Natural killer cell (primary cell): ENCODE measurements at regions not wholly inside any gene's neighbourhood (a gene's known extent, or its start where the extent isn't known, plus 50 kb on each side); places are given as distances from the start of the nearest gene placed in this dataset.

ENCODE experiments used
- ATAC-seq, 3 donors: fragments of 150-1000 bp in 2 of 3; fragments of 200-7000 bp in 1 of 3; cut with Tn5 transposase; 1 replicate in 1 of 3; 2 replicates in 2 of 3; pipeline ENCODE4 v1.10.0; 2021; ENCODE audit warnings: mild to moderate bottlenecking in 2 of 3, moderate library complexity in 2 of 3
- DNase-seq, 2 donors: peaks; one replicate each; pipeline versions ENCODE4 v3.0.0 to v3.0.0-alpha.2; 2013 to 2021; ENCODE audit warnings: mixed read lengths in 1 of 2
- H3K27ac ChIP-seq: one replicate; pipeline ENCODE4 v1.5.1; 2013; ENCODE audit warnings: mild to moderate bottlenecking, low read length
- H3K27me3 ChIP-seq: one replicate; pipeline ENCODE4 v1.6.1; 2013; ENCODE audit warnings: low read length; ENCODE audit not compliant: control insufficient read depth, insufficient read depth
- H3K36me3 ChIP-seq: one replicate; pipeline ENCODE4 v1.6.1; 2013; ENCODE audit warnings: low read length; ENCODE audit not compliant: control insufficient read depth, insufficient read depth
- H3K4me1 ChIP-seq: one replicate; pipeline ENCODE4 v1.6.1; 2013; ENCODE audit warnings: low read length; ENCODE audit not compliant: control insufficient read depth, insufficient read depth
- H3K4me3 ChIP-seq: one replicate; pipeline ENCODE4 v1.5.1; 2013; ENCODE audit warnings: low read length
- H3K9me3 ChIP-seq: one replicate; pipeline ENCODE4 v1.6.1; 2013; ENCODE audit warnings: low read length; ENCODE audit not compliant: control insufficient read depth, insufficient read depth
- H3K27ac Mint-ChIP-seq, 2 donors: one replicate each; pipeline ENCODE4 v1.8.0; 2022; ENCODE audit warnings: mild to moderate bottlenecking in 2 of 2, mixed read lengths in 2 of 2, moderate library complexity in 1 of 2
- H3K27me3 Mint-ChIP-seq, 2 donors: one replicate each; pipeline ENCODE4 v1.8.0; 2022; ENCODE audit warnings: low read depth in 2 of 2, mixed read lengths in 2 of 2
- H3K36me3 Mint-ChIP-seq: one replicate; pipeline ENCODE4 v1.8.0; 2022; ENCODE audit warnings: mixed read lengths
- H3K4me1 Mint-ChIP-seq, 2 donors: one replicate each; pipeline ENCODE4 v1.8.0; 2022; ENCODE audit warnings: mixed read lengths in 2 of 2
- H3K4me3 Mint-ChIP-seq: one replicate; pipeline ENCODE4 v1.8.0; 2022; ENCODE audit warnings: mild to moderate bottlenecking, moderate library complexity, mixed read lengths
- H3K9me3 Mint-ChIP-seq, 2 donors: one replicate each; pipeline ENCODE4 v1.8.0; 2022; ENCODE audit warnings: mixed read lengths in 2 of 2
- CTCF ChIP-seq: fragments of 200-600 bp; IDR thresholded peaks from one replicate; pipeline ENCODE4 v1.8.0; 2022; ENCODE audit warnings: antibody characterized with exemption
- WGBS: methylation state at CpG from one replicate; pipeline ENCODE4 v1.1.7; 2013; ENCODE audit warnings: missing lambda C conversion rate; ENCODE audit not compliant: insufficient coverage; 5-methylcytosine and 5-hydroxymethylcytosine counted together
- intact Hi-C: fragments of 100-400 bp; cut with micrococcal nuclease; formaldehyde crosslinking; loops from one replicate; pipeline ENCODE4 v1.14.2; 2022

- Histone ChIP-seq H3K4me3 (no peak overlapping the region), H3K4me1 (no peaks in the 10 kb centered on the region), H3K27me3 (no peaks in the 10 kb centered on the region), H3K9me3 (no peaks in the 10 kb centered on the region), H3K36me3 (no peaks in the 10 kb centered on the region), H3K27ac (no peak overlapping the region)
- H3K9me3 Mint-ChIP-seq = no peaks in the 10 kb centered on the region
- no peak overlapping the region for H3K27ac Mint-ChIP-seq
- intact Hi-C loops = no loop called here
- H3K4me1 Mint-ChIP-seq = peaks cover 5 to 12% of the 10 kb centered on the region in 2 donors
- WGBS = 86% methylated on average over 2 of the region's 2 CpGs
- no peak for DNase-seq
- H3K27me3 Mint-ChIP-seq = peaks cover 2 to 9% of the 10 kb centered on the region in 2 donors
- H3K4me3 Mint-ChIP-seq = no peak overlapping the region
- no peaks in the 10 kb centered on the region for H3K36me3 Mint-ChIP-seq
- no peak for TF ChIP-seq CTCF
- ATAC-seq = no peak
Observed at GRCh38 chr4:74635074-74635473, 159.2 kb downstream of the BTC start.

GRCh38 chr4:74635490-74636123 lies 158.7 kb downstream of the BTC start:
- H3K27ac ChIP-seq = no peak overlapping the region
- H3K4me3 Mint-ChIP-seq = no peak overlapping the region
- H3K36me3 Mint-ChIP-seq = no peaks in the 10 kb centered on the region
- DNase-seq = no peak
- H3K36me3 ChIP-seq = no peaks in the 10 kb centered on the region
- no peak overlapping the region for H3K4me3 ChIP-seq
- no peaks in the 10 kb centered on the region for H3K27me3 ChIP-seq
- no peak for ATAC-seq
- H3K4me1 ChIP-seq = no peaks in the 10 kb centered on the region
- no peaks in the 10 kb centered on the region for H3K9me3 ChIP-seq
- H3K27ac Mint-ChIP-seq = no peak overlapping the region
- no peaks in the 10 kb centered on the region for H3K9me3 Mint-ChIP-seq
- H3K4me1 Mint-ChIP-seq = peaks cover 5 to 12% of the 10 kb centered on the region in 2 donors
- peaks cover 2 to 9% of the 10 kb centered on the region in 2 donors for H3K27me3 Mint-ChIP-seq
- no peak for TF ChIP-seq CTCF
- 100% methylated on average over 1 of the region's 2 CpGs for WGBS
- intact Hi-C loops = no loop called here

- Mint-ChIP-seq H3K27me3 (peaks cover 2 to 7% of the 10 kb centered on the region in 2 donors), H3K36me3 (no peaks in the 10 kb centered on the region)
- no peaks in the 10 kb centered on the region for H3K9me3 ChIP-seq
Observed at GRCh38 chr4:74638001-74638400, 156.3 kb downstream of the BTC start.

More at GRCh38 chr4:74638001-74638400, 156.3 kb downstream of the BTC start:
- H3K9me3 Mint-ChIP-seq = no peaks in the 10 kb centered on the region
- Histone ChIP-seq H3K4me3 (no peak overlapping the region), H3K36me3 (no peaks in the 10 kb centered on the region), H3K27me3 (no peaks in the 10 kb centered on the region), H3K4me1 (no peaks in the 10 kb centered on the region), H3K27ac (no peak overlapping the region)
- intact Hi-C loops = no loop called here
- DNase-seq (no peak), ATAC-seq (no peak)
- peaks cover 5 to 6% of the 10 kb centered on the region in 2 donors for H3K4me1 Mint-ChIP-seq
- WGBS = 67% methylated on average over 1 of the region's 1 CpG
- TF ChIP-seq CTCF = no peak
- H3K4me3 Mint-ChIP-seq = no peak overlapping the region
- no peak overlapping the region for H3K27ac Mint-ChIP-seq
